D721Med (cell line): ENCODE measurements at regions not wholly inside any gene's neighbourhood (a gene's known extent, or its start where the extent isn't known, plus 50 kb on each side); places are given as distances from the start of the nearest gene placed in this dataset.

Experiments
- DNase-seq: peaks from one replicate; pipeline ENCODE4 v3.0.0; 2011; ENCODE audit warnings: low spot score; ENCODE audit not compliant: insufficient read length
- FAIRE-seq: peaks from 2 replicates; lab custom pipeline; 2011; peaks lifted over from hg19 to GRCh38; lab: Jason Lieb, UNC
- CTCF ChIP-seq: IDR thresholded peaks from 2 replicates; pipeline ENCODE4 v1.5.1; 2012; ENCODE audit warnings: mild to moderate bottlenecking, control low read depth; ENCODE audit not compliant: insufficient read depth; ENCODE audit errors: missing control alignments

GRCh38 chr2:5945742-5946141 lies 253.6 kb downstream of the SOX11 start:
- DNase-seq (no peak), FAIRE-seq (no peak)
- TF ChIP-seq CTCF, result no peak

GRCh38 chr2:5946225-5947115 lies 254.3 kb downstream of the SOX11 start:
- FAIRE-seq (no peak), DNase-seq (no peak)
- no peak for TF ChIP-seq CTCF

- DNase-seq (no peak), FAIRE-seq (no peak)
- TF ChIP-seq CTCF, result no peak
These were observed 258.6 kb downstream of the SOX11 start for GRCh38 chr2:5950736-5951135.

GRCh38 chr2:5951471-5951870 lies 259.3 kb downstream of the SOX11 start:
- FAIRE-seq, result no peak
- no peak for TF ChIP-seq CTCF
- DNase-seq, result no peak

- TF ChIP-seq CTCF, result no peak
- FAIRE-seq (no peak), DNase-seq (no peak)
These were observed 261.3 kb downstream of the SOX11 start for GRCh38 chr2:5953525-5953924.

GRCh38 chr2:5954509-5954908 lies 262.3 kb downstream of the SOX11 start:
- no peak for TF ChIP-seq CTCF
- no peak for FAIRE-seq
- DNase-seq, result no peak

- DNase-seq, result no peak
- TF ChIP-seq CTCF, result no peak
- FAIRE-seq, result no peak
These were observed 263.7 kb downstream of the SOX11 start for GRCh38 chr2:5955921-5956320.
